ENCODE measurements at regions not wholly inside any gene's neighbourhood (a gene's known extent, or its start where the extent isn't known, plus 50 kb on each side); places are given as distances from the start of the nearest gene placed in this dataset.

DNA sequence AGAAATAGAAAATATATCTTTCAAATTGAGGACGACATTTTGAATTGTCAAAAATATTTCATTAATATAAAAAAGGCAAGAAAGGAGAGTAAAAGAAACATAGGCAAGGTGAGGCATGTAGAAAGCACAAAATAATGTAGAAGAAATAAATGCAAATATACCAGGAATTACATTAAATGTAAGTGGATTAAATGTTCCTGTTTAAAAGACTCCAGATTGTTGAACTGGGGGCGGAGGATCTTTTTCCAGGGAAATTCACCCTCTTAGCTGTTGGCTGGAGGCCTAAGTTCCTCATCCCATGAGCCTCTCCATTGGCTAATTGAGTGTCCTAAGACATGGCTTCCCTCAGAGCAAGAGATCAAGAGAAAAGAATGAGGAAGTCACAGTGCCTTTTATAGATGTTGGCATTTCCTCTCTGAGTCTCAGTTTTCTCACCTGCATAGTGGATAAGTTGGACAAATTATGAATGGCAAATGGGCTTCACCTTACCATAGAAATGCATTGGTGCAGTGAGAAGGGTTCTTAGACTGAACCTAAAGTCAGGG is 147.4 kb upstream of the SMAD3 start:
- TF ChIP-seq, protein P1, sequence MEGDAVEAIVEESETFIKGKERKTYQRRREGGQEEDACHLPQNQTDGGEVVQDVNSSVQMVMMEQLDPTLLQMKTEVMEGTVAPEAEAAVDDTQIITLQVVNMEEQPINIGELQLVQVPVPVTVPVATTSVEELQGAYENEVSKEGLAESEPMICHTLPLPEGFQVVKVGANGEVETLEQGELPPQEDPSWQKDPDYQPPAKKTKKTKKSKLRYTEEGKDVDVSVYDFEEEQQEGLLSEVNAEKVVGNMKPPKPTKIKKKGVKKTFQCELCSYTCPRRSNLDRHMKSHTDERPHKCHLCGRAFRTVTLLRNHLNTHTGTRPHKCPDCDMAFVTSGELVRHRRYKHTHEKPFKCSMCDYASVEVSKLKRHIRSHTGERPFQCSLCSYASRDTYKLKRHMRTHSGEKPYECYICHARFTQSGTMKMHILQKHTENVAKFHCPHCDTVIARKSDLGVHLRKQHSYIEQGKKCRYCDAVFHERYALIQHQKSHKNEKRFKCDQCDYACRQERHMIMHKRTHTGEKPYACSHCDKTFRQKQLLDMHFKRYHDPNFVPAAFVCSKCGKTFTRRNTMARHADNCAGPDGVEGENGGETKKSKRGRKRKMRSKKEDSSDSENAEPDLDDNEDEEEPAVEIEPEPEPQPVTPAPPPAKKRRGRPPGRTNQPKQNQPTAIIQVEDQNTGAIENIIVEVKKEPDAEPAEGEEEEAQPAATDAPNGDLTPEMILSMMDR (IDR thresholded peaks at IDR 0.05; ENCODE audit: borderline replicate concordance, insufficient read depth, low read depth, low read length) = no peak
- H3K4me3 ChIP-seq (ENCODE audit: low read depth, low read length) = no peak overlapping the region

DNA sequence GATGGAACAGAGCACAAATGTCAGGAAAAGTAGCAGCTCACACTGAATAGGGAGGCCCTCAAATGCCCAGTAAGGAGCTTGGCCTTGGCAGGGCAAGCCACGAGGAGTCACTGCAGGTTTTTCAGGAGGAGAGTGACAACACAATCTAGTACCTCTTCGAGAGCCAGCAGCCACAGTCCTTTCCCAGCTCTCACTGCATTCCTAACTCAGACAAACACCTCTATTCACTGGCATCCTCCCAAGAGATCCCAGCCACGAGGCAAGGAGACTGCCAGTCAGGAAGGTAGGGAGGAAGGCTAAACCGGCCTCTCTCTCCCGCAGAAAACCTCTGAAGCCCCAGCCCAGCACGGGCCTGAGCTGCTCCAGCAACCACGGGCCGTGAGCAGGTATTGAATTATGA is 146.0 kb upstream of the SMAD3 start:
- TF ChIP-seq, protein P1 (IDR thresholded peaks at IDR 0.05; ENCODE audit: borderline replicate concordance, insufficient read depth, low read depth, low read length) = no peak
- no peak overlapping the region for H3K4me3 ChIP-seq (ENCODE audit: low read depth, low read length)

DNA sequence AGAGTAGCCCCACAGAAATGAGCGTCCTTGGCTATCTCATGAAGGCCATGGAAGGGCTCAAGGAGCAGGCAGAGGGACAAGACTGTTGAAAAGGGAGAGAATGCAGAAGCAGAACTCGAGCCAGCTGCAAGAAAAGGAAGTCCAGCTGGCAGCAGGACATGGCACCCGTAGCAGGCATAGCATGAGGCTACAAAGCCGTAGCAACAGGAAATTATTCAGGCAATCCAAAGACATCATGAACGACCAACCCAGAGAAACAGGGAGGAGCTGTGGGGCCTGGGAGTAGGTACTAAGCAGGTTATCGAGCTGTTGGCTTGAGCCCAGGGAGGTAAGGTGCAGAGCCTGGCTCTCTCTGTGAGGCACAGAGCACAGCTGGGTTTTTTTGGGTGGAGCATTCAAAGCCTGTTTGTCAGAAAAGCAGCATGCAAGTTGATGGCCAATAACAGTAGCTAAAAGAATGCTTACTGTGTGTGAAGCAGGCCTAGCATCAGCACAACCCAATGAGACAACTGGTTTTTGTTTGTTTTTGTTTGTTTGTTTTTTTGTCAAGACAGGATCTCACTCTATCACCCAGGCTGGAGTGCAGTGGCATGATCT is 144.0 kb upstream of the SMAD3 start:
- no peak overlapping the region for H3K4me3 ChIP-seq (ENCODE audit: low read depth, low read length)
- TF ChIP-seq, protein P1 (IDR thresholded peaks at IDR 0.05; ENCODE audit: borderline replicate concordance, insufficient read depth, low read depth, low read length) = no peak

DNA sequence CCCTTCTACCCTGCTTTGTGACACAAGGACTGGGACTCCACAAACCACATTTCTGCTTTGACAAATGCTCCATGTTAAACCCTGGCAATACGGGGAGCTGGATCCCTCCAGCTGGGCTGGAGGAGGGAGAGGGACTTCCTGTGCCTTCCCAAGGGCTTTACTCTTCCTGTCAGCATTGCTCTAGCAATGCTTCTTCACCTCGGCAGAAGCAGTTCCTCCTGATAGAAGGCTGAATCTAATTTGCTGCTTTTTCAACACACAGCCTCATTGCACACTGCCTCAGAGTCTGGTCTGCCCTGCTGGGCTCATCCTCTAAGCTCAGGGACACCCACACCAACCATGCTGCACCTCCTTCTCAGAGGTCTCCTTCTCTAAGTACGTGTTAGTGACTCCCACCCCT is 142.8 kb upstream of the SMAD3 start:
- H3K4me3 ChIP-seq (ENCODE audit: low read depth, low read length) = no peak overlapping the region
- TF ChIP-seq, protein P1 (IDR thresholded peaks at IDR 0.05; ENCODE audit: borderline replicate concordance, insufficient read depth, low read depth, low read length) = no peak

DNA sequence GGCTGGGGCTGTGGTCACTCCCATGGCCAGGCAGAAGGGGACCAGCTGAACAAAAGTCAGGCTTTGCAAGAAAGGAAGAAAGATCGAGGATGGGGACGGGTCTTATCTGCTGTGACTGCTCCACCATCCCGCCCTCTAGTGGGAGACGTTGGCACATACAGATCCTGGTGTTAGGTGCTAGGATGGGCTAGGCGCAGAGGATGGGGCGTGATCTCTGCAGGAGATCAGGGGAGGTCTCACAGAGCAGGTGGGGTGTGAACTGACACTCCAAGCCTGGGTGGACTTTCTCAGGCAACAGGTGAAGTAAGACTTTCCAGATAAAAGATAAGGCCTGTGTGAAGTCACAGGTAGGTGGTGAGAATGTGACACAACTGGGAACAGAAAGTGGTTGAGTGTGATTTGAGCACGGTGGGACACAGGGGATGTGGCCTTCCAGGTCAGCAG is 141.9 kb upstream of the SMAD3 start:
- TF ChIP-seq, protein P1 (IDR thresholded peaks at IDR 0.05; ENCODE audit: borderline replicate concordance, insufficient read depth, low read depth, low read length) = peak; percentile 52; the same call in 1 of the 2 replicates
- no peak overlapping the region for H3K4me3 ChIP-seq (ENCODE audit: low read depth, low read length)

DNA sequence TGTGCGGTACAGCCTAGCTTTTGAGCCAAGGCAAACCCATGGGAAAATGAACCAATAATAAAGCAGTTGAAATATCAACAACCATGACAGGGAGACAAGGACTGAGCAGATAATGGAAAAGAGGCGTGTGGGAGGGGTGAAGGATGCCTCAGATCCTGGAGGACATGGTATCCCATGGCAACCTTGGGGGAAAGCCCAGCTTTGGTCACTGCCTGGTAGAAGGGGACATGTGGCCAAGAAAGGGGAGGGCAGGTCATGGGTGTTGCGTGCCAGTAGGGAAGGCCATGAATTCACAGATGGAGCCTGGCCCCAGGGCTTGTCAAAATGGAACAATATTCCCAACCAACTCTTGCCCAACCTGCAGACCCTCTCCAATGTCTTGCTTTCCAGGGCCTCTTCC is 140.5 kb upstream of the SMAD3 start:
- H3K4me3 ChIP-seq (ENCODE audit: low read depth, low read length) = no peak overlapping the region
- TF ChIP-seq, protein P1 (IDR thresholded peaks at IDR 0.05; ENCODE audit: borderline replicate concordance, insufficient read depth, low read depth, low read length) = no peak

DNA sequence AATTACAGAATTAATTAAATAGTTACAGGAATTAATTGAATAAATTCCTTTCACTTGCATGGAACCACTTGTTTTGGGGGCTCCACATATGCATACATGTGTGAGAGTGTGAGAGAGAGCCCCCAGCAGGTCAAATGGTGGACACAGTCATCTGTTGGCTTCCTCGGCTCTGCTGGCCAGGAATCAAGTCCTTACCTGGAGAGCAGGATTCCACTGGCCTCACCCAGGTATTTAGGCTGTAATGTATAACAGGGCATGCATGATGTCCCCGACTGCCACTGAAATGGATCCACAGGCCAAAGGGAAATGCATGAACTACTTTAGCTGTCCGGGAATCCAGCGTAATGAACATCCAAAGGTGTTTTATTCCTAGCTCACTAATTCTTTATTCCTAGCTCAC is 139.7 kb upstream of the SMAD3 start:
- TF ChIP-seq, protein P1 (IDR thresholded peaks at IDR 0.05; ENCODE audit: borderline replicate concordance, insufficient read depth, low read depth, low read length) = no peak
- no peak overlapping the region for H3K4me3 ChIP-seq (ENCODE audit: low read depth, low read length)

Measured in GM12875 (cell line).